GM23248 (cell line): ENCODE measurements at regions not wholly inside any gene's neighbourhood (a gene's known extent, or its start where the extent isn't known, plus 50 kb on each side); places are given as distances from the start of the nearest gene placed in this dataset.
"Not testable (repeated sequence)": the region's sequence is repeated elsewhere in the genome, so short reads cannot be mapped to it uniquely, and the experiment has no call there.

Source experiments
- EZH2 ChIP-seq: fragments of 200-600 bp; sonication (generic); IDR thresholded peaks from 2 replicates; pipeline ENCODE4 v1.6.1; 2018; ENCODE audit warnings: antibody characterized with exemption, mild to moderate bottlenecking; ENCODE audit not compliant: insufficient read depth, poor library complexity, severe bottlenecking
- EZH2phosphoT487 ChIP-seq: fragments of 200-600 bp; sonication (generic); IDR thresholded peaks from 2 replicates; pipeline ENCODE4 v1.6.1; 2018; ENCODE audit warnings: antibody characterized with exemption, moderate library complexity, mild to moderate bottlenecking, low read depth; ENCODE audit not compliant: insufficient read depth

- not testable (repeated sequence) for TF ChIP-seq EZH2, EZH2phosphoT487
Measured at GRCh38 chr2:131758941-131759340, 231.3 kb downstream of the CCDC74A start.
